Ureter (tissue), 1 donor: ENCODE measurements at regions not wholly inside any gene's neighbourhood (a gene's known extent, or its start where the extent isn't known, plus 50 kb on each side); places are given as distances from the start of the nearest gene placed in this dataset.
"Not testable (repeated sequence)": the region's sequence is repeated elsewhere in the genome, so short reads cannot be mapped to it uniquely, and the experiment has no call there.

Experiments used
- DNase-seq: peaks from one replicate; pipeline ENCODE4 v3.0.0-alpha.2; 2020; ENCODE audit warnings: low spot score
- donor health status: DM: yes; HTN: yes; CAD: no.

DNA sequence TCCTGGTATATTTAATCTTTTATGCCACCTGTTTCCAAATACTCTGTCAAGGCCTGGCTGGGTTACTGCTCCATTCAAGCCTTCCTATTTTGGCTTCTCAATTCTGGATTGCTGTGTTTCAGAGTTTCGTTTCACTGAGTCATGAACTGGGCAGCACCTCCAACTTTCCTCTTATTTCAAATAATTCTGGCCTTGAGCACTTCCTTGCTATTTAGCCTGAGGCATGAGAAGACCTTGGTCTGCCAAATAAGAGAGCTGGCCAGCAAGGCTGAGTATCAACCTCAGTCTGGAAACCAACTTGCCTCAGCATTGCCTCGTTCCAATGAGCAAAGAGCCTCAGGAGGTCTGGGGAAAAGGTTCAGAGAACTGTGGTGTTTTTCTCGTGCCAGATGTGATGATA lies 66.6 kb downstream of the TNFAIP3 start:
- DNase-seq, result no peak

DNA sequence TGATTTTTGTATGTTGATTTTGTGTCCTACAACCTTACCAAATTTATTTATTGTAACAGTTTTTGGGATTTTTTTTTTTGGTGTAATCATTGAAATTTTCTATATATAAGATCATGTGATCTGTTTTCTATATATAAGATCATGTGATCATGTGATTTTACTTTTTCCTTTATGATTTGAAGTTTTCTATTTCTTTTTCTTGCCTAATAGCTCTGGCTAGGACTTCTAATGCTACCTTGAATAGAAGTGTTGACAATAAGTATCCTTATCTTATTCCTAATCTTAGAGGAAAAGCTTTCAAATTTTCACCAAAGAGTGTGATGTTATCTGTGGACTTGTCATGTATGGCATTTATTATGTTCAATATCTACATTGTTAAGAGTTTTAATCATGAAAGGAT lies 69.7 kb downstream of the TNFAIP3 start:
- no peak for DNase-seq

DNA sequence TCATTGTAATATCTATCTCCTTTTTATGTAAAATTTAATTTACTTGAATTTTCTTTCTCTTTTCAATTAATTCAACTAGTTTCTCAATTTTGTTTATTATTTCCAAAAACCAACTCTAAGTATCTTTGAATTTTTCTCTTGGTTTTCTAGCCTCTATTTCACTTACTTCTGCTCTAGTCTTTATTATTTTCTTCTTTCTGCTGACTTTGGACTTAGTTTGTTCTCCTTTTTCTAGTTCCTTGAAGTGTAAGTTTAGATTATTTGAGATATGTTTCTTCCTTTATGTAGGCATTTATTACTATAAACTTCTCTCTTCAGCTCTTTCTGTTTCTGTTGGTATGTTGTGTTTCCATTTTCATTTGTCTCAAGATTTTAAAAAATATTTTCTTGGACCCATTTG lies 70.8 kb downstream of the TNFAIP3 start:
- DNase-seq, result no peak

DNA sequence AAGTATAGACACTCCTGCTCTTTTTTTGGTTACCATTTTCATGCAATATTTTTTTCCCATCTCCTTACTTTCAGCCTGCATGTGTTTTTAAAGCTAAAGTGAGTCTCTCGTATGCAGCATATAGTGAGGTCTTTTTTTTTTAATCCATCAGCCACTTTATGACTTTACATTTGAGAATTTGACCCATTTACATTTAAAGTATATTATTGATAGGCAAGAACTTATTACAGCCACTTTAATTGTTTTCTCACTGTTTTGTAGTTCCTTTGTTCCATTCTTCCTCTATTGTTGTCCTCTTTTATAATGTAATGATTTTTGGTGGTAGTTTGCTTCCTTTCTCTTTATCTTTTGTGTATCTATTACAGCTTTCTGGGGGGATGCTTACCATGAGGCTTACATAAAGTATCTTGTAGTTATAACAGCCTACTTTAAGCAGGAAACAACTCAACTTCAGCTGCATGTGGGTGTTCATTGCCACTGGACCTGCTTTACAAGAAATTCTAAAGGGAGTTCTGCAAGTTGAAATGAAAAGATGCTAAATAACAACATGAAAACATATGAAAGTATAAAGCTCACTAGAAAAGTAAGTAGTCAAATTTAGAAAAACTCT lies 71.8 kb downstream of the TNFAIP3 start:
- no peak for DNase-seq

DNA sequence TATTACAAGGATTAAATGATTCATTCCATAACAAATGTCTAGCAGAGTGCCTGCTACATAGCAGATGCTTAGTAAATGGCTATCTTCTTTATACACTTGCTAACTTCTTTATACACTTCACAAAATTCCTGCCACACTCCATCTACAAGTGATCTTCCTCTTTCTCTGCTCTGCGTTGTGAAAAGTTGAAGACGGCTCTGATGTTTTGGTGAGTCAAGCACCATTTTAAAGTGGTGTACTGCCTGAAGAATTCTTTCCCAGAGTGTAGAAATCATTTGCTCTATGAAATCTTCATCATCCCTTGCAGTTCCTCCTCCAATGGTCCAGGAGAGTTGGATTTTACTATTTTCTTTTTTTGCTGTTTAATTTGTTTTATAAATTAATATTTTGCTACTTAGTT lies 74.9 kb downstream of the TNFAIP3 start:
- no peak for DNase-seq

DNA sequence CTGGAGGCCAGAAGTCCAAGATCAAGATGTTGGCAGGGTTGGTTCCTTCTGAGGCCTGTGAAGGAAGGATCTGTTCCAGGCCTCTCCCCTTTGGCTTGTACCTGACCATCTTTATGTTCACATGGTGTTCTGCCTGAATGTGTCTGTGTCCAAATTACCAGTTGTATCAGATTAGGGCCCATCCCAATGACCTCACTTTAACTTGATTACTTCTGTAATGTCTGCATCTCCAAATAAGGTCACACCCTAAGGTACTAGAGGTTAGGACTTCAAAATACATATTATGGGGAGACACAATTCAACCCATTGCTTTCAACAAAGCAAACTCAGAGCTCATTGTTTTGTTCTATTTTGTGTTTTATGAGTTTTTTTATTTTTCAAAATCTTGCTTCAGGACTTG lies 75.7 kb downstream of the TNFAIP3 start:
- no peak for DNase-seq

DNA sequence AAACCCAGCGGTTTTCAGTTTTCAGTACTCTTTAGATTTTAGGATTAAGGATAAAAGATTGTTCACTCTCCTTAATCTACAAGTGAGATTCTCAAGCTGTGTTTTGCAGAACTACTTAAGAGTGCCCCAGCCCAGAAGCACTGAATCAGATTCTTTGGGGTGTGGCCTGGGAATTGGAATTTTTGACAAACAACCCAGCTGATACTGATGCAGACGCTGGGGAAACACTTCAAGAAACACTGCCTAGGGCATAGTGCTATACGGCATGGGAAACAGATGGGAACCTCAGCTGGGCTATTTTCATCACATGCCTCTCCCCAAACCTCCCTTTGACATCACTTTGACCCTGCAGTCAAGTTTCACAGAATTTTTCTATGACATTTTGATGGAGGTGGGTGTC lies 77.3 kb downstream of the TNFAIP3 start:
- DNase-seq, result not testable (repeated sequence)

DNA sequence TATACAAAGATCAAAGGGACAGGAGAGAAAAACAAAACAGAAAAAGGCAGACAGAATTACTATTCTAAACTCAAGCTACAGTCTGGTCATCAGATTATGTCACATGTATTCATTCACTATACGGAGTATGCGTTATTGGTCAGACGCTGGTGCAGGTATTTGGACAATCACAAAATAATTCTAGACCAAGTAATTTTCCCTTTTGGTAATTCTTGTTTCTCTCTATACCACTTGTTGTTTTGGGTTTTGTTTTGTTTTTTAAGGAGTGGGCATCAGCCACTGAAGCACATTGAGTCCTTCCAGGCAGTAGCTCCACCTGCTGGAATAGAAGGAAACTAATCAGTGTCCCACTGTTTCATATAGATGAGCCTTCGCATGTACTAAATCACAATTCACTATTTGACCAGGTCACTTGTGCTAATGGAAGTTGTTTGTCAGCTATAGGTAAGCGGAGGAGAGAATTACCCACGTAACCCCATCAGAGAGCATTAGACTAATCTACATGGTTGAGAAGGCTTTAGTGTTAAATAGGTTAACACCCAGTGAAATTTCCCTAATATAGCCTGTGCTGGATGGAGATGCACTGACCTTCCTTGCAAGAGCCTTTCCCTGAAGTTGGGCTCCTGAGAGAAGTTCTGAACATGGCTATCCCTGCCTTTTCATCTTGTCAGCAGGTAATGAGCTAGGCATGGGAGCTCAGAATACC lies 77.9 kb downstream of the TNFAIP3 start:
- DNase-seq, result no peak

DNA sequence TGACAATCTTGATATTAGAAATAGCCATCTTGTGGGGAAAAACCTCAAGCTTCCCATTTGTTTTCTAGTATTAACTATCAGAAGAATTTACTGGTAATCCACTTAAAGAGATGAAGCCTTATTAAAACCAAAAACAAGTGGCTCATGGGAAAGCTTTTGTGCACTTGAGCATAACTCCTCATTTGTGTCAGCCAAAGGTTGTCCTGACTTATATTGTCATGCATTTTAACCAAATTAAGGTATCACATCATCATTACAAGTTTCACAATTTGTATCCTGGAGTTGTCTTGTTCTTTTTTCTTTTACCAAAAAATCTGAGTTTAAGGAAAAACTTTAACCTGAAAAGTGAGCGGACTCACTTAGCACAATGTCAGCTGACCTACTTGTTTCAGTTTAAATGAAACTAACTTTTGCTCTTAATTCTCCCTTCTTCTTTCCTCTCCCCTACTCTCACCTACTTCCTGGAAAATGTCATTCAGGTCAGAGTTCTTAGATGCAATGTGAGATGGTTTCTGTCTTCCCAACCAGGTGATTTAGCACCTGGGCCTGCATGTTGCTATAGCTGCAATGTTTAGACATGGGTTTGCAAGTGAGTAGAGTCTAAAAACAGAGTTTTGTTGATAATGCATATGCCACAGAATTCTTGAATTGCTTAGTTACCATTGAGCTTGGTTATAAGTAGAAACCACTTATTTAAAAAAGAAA lies 82.8 kb downstream of the TNFAIP3 start:
- no peak for DNase-seq

DNA sequence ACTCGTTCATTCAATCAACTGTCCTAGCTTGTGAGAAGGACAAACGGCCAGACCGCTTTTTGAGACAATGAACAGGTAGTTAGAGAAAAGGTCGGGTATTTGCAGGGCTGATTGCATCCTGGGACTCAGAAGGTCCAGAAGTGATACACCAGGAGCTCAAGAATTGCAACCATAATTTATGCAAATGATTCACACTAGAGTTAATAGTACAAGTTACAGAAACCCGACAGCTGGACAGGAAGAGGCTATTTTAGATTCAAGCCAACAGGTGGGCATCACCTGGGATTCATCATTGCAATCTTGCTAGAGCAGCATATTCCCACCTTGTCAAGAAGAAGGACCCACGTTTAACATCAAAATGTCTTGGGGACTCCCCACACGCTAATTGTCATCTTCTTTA lies 83.5 kb downstream of the TNFAIP3 start:
- DNase-seq, result no peak

DNA sequence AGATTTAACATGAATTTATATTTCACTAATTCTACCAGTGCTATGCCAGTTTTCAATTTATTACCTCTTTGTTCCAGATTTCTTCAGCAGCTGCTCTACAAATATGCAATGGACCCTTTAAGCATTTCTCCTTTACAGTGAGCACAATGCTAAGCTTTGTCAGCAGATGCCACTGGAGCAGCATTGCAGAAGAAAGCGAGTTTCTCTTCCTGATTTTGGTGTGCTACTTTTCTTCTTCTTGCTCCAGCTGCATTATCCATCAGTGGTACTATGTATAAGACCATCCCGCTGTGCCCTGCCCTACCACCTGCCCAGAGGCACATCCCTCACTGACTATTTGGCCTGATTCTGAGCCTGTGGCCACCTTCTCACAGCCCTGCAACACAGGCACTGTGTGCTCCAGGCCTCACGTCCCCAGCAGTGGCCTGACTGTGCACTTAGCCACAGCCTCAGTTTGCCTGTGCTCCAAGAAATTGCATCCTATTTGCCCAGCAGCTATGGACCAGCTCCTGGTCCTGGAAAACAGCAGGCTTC lies 84.1 kb downstream of the TNFAIP3 start:
- DNase-seq, result no peak

DNA sequence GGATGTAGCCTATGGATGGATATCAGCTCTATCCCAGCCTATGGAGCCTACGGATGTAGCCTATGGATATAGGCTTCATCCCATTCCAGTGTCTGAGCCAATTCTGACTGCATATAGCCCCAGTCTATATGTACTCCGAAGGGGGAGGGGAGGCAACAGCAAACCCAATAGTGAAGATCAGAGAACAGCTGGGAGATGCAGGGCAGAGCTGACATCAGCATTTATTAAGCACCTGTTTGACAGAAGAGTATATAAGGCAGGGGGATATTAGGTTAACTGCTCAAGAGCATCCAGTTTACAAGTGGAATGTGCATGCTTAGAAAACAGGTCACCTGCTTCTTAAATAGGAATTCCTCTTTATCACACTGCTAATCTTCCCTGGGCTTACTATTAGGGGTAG lies 85.2 kb downstream of the TNFAIP3 start:
- DNase-seq, result no peak

DNA sequence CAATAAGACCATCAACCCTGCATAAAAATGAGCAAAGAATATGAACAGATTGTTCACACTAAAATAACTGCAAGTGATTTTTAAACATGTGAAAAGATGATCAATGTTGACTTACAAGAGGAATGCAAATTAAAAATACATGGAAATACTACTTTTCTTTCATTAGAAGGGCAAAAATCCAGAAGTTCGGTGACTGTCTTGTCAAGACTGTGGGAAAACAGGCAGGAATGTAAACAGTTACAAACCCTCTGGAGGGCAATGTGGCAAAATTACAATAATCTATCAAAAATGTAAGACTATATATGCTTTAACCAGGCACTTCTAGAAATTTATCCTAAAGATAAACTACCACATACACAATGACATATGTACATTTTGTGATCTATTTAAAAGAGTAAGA lies 86.7 kb downstream of the TNFAIP3 start:
- no peak for DNase-seq

DNA sequence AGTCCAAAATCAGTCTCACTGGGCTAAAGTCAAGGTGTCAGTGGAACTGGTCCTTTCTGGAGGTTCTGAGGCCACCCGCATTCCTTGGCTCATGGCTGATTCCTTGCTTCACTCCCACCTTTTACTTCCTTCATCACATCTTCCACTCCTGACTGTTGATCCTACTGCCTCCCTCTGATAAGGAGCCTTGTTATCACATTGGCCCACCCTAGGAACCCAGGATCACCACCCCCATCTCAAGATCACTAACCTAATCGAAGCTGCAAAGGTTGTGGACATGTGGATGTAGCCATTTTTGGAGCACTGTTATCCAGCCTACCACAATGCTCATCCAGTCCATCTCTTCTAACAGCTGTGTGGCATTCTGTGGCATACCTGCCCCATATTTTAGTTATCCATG lies 87.2 kb downstream of the TNFAIP3 start:
- no peak for DNase-seq

DNA sequence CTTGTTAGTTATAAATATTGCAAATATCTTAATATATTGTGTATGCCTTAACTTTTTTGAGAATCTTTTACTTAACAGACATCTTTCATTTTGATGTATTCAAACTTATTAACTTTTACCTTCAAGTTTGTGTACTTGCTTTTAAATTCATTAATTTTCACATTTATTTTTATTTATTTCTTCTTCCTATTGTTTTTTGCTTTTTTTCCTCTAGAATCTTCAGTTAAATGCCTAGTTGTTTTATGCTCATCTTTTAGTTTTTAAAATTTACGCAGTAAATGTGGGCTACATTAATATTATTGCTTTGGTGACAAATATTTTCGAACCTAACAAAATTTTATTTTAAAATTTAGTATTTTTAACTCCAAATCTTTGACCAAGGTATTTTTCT lies 89.0 kb downstream of the TNFAIP3 start:
- DNase-seq, result no peak

DNA sequence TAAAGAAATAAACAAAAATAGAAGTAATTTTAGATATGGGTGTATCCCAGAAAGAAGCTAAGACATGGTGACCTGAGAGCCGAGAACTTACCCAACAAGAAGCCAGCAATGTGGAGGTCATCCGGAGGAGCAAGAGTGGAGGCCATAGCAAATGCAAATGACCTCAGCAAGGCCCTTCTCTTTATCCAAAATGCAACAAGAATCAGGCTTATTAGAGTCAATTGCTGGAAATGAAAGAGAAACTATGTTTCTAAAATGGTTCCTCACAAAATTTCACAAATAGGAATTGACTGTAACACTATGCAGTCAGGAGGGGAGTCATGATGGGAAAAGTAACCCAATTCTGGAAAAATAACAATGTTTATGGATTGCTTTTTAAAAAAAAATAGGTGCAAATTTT lies 90.4 kb downstream of the TNFAIP3 start:
- no peak for DNase-seq

DNA sequence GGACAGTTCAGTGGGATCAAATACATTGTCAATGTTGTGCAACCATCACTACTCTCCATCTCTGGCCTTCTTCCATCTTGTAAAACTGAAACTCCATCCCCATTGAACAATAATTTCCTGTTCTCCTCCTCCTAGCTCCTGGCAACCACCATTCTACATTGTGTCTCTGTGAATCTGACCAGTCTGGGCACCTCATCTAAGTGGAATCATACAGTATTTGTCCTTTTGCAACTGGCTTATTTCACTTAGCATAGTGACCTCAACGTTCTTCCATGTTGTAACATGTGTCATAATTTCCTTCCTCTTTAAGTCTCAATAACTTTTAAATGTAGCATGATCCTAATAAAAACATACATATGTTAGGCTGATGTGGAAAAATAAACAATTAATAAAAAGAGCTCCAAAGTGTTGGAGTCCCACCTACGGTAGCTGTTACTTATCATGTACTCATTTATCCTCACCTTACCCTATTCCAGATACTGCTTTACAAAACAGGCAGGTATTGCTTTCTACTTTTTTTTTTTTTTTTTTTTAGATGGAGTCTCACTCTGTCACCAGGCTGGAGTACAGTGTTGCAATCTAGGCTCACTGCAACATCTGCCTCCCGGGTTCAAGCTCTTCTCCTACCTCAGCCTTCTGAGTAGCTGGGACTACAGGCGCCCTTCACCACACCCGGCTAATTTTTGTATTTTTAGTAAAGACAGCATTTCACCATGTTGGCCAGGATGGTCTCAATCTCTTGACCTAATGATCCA lies 91.9 kb downstream of the TNFAIP3 start:
- DNase-seq, result no peak

DNA sequence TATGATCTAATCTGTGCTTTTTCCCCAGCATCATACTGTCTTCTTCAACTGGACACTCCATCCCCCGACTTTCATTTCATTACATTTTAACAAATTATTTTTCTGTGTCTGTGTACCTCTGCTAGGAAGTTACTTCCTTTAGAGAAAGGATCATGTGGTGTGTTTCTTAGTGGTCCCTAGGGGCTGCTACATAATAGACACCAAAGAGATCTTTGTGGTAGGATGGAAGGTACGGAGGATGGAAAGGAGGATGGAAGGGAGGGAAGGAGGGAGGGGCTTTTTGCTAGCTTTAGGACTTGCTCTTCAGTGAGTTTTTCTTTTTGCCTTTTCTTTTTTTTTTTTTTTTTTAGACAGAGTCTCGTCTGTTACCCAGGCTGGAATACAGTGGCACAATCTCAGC lies 95.7 kb downstream of the TNFAIP3 start:
- DNase-seq, result no peak

DNA sequence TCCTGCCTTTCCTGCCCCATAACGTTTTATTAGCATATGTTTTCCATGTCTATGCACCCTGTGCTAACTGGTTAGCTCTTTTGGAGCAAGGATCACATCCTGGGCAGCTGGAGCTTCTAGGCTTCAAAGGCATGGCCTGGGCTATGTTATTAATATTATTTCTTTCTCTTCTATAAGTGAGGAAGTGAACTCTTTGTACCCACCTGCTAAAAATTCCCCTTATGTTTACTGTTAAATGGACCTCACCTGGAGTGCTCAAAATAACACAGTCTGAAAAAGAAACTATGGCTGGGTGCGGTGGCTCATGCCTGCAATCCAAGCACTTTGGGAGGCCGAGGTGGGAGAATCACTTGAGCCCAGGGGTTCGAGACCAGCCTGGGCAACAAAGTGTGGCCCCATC lies 97.8 kb downstream of the TNFAIP3 start:
- no peak for DNase-seq

DNA sequence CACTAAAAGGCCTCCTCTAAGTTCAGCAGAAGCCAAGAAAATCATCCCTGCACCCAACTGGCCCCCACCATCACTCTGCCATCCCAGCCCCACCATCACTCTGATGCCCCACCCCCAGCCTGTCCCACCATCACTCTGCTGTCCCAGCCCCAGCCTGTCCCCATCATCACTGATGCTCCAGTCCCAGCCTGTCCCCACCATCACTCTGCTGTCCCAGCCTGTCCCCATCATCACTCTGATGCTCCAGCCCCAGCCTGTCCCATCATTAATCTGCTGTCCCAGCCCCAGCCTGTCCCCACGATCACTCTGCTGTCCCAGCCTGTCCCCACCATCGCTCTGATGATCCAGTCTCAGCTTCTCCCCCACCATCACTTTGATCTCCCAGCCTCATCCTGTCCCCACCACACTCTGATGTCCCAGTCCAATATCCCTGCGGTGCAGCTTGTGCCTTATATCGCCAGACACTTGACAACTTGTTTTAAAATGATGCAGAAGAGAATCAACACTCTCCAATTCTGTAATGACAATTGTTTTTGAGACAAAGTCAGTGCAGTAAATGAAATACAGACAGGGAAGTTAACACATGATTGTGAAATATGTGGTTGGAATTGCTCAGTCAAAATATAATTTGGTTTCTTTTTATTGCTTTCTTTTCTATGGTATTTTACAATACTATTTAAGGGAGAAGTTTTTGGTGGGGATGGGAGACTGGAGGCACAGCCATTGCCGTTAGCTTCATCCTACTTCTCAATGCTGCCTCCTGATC lies 100.8 kb downstream of the TNFAIP3 start:
- DNase-seq, result no peak

DNA sequence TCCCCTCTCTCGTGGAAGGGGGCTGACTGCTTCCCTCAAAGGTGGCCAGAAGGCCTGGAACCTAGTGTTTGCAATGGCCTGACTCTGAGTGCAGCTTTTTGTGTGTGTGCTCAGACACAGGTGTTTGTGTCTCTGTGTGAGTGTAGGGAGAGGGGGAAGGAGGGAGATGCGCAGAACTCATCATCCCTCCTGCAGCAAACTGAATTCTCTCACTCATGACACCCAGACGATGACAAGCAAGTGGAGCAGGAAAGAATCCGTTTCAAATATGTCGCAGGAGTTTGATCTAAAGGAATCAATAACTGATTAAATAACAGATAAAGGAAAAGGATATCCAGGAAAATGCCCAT lies 101.4 kb downstream of the TNFAIP3 start:
- no peak for DNase-seq

DNA sequence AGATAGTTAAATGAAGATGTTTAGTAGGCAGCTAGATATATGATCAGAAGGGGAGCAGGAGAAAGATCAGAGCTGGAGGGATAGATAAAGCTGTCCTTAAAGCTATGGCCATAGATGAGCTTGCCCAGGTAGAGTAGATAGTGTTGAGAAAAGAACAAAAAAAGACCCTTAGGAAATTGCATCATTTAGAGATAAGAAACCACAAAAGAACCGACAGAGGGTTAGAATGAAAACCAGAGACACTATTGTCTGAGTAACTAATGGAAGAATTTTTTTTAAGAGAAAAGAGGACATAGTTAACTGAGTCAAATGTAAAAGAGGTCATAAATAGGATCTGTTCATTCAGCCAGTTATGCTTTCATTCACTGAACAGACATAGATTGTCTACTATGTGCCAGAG lies 101.8 kb downstream of the TNFAIP3 start:
- no peak for DNase-seq
